Posterior cingulate gyrus (tissue), 11 donors: ENCODE measurements at regions not wholly inside any gene's neighbourhood (a gene's known extent, or its start where the extent isn't known, plus 50 kb on each side); places are given as distances from the start of the nearest gene placed in this dataset.

ENCODE experiments used
- DNase-seq, 10 donors: peaks; one replicate each; pipeline versions ENCODE4 v3.0.0 to v3.0.0-alpha.2; 2020 to 2021; ENCODE audit warnings: mixed read lengths in 3 of 10
- intact Hi-C: fragments of 100-400 bp; cut with DNase I; formaldehyde crosslinking; loops from one replicate; pipeline ENCODE4 v1.15.1; 2023

- DNase-seq, result no peak
- intact Hi-C loops, result no loop called here
Observed at GRCh38 chr9:99718631-99719030, 103.1 kb upstream of the NR4A3 start.

- intact Hi-C loops, result no loop called here
Observed at GRCh38 chr9:99720455-99721050, 101.1 kb upstream of the NR4A3 start.

GRCh38 chr9:99721898-99722297, 99.8 kb upstream of the NR4A3 start:
- intact Hi-C loops, result no loop called here

More at GRCh38 chr9:99720455-99721050, 101.1 kb upstream of the NR4A3 start:
- no peak for DNase-seq

GRCh38 chr9:99722877-99723276, 98.8 kb upstream of the NR4A3 start:
- intact Hi-C loops, result no loop called here
- DNase-seq, result no peak

More at GRCh38 chr9:99721898-99722297, 99.8 kb upstream of the NR4A3 start:
- DNase-seq, result no peak

- DNase-seq, result no peak
- intact Hi-C loops, result no loop called here
Observed at GRCh38 chr9:99724640-99725039, 97.0 kb upstream of the NR4A3 start.

- DNase-seq, result no peak
- intact Hi-C loops, result no loop called here
Observed at GRCh38 chr9:99725852-99726251, 95.8 kb upstream of the NR4A3 start.

GRCh38 chr9:99726758-99727157, 94.9 kb upstream of the NR4A3 start:
- intact Hi-C loops, result no loop called here
- DNase-seq, result no peak

- intact Hi-C loops, result no loop called here
- no peak for DNase-seq
Observed at GRCh38 chr9:99730062-99730461, 91.6 kb upstream of the NR4A3 start.

GRCh38 chr9:99731950-99732349, 89.7 kb upstream of the NR4A3 start:
- intact Hi-C loops, result no loop called here
- DNase-seq, result no peak

- DNase-seq, result no peak
- intact Hi-C loops, result no loop called here
Observed at GRCh38 chr9:99732715-99733114, 89.0 kb upstream of the NR4A3 start.

- intact Hi-C loops, result no loop called here
- DNase-seq, result no peak
Observed at GRCh38 chr9:99735041-99735440, 86.6 kb upstream of the NR4A3 start.

- intact Hi-C loops, result no loop called here
- no peak for DNase-seq
Observed at GRCh38 chr9:99736291-99736690, 85.4 kb upstream of the NR4A3 start.

- intact Hi-C loops, result no loop called here
- no peak for DNase-seq
Observed at GRCh38 chr9:99737649-99738048, 84.0 kb upstream of the NR4A3 start.

- intact Hi-C loops, result no loop called here
- no peak for DNase-seq
Observed at GRCh38 chr9:99743006-99743405, 78.7 kb upstream of the NR4A3 start.

GRCh38 chr9:99743455-99743854, 78.2 kb upstream of the NR4A3 start:
- intact Hi-C loops, result no loop called here
- no peak for DNase-seq

GRCh38 chr9:99744132-99744531, 77.6 kb upstream of the NR4A3 start:
- intact Hi-C loops, result no loop called here
- DNase-seq, result no peak

GRCh38 chr9:99745085-99745484, 76.6 kb upstream of the NR4A3 start:
- intact Hi-C loops, result no loop called here
- no peak for DNase-seq

GRCh38 chr9:99746406-99746805, 75.3 kb upstream of the NR4A3 start:
- no peak for DNase-seq
- intact Hi-C loops, result no loop called here

- DNase-seq, result no peak
- intact Hi-C loops, result no loop called here
Observed at GRCh38 chr9:99748266-99748665, 73.4 kb upstream of the NR4A3 start.

GRCh38 chr9:99748676-99749075, 73.0 kb upstream of the NR4A3 start:
- intact Hi-C loops, result no loop called here
- DNase-seq, result no peak

GRCh38 chr9:99749641-99750040, 72.0 kb upstream of the NR4A3 start:
- DNase-seq, result no peak
- intact Hi-C loops, result no loop called here

GRCh38 chr9:99750526-99750925, 71.2 kb upstream of the NR4A3 start:
- DNase-seq, result no peak
- intact Hi-C loops, result no loop called here

GRCh38 chr9:99752417-99753109, 69.1 kb upstream of the NR4A3 start:
- intact Hi-C loops, result no loop called here
- DNase-seq, result no peak
